ENCODE measurements at regions not wholly inside any gene's neighbourhood (a gene's known extent, or its start where the extent isn't known, plus 50 kb on each side); places are given as distances from the start of the nearest gene placed in this dataset.

GRCh38 chr9:91039835-91040140 lies 238.2 kb downstream of the SYK start:
- TF ChIP-seq CTCF (IDR thresholded peaks at IDR 0.05): no peak
- no peak for TF ChIP-seq ZFX (IDR thresholded peaks at IDR 0.05; ENCODE audit: borderline replicate concordance)

Data from 22Rv1 (cell line).